ENCODE measurements at regions not wholly inside any gene's neighbourhood (a gene's known extent, or its start where the extent isn't known, plus 50 kb on each side); places are given as distances from the start of the nearest gene placed in this dataset.

- POLR2A ChIA-PET: no interaction called here
- Histone ChIP-seq H3K9me3 (ENCODE audit: control insufficient read depth, insufficient read depth, low read depth, low read length) (no peaks in the 10 kb centered on the region), H3K27ac (ENCODE audit: extremely low read depth, low read depth, low read length) (no peak overlapping the region), H3K4me1 (ENCODE audit: control insufficient read depth, insufficient read depth, low read length) (no peaks in the 10 kb centered on the region), H3K36me3 (ENCODE audit: control insufficient read depth in 2 of 2, insufficient read depth in 1 of 2, low read length in 2 of 2) (no peaks in the 10 kb centered on the region), H3K4me3 (ENCODE audit: low read depth, low read length) (no peak overlapping the region)
- TF ChIP-seq ZIC2 (tag by site-specific recombination; IDR thresholded peaks at IDR 0.05): no peak
- TF ChIP-seq ZNF311 (tag by site-specific recombination; IDR thresholded peaks at IDR 0.05; ENCODE audit: borderline replicate concordance): 0 out of 2 replicates have a peak, but pooled peaks have one; percentile 47
- TF ChIP-seq GFI1B (tag by site-specific recombination; IDR thresholded peaks at IDR 0.05): no peak
- TF ChIP-seq ZNF174 (tag by site-specific recombination; IDR thresholded peaks at IDR 0.05): no peak
- no peak for TF ChIP-seq SP7 (tag by site-specific recombination; IDR thresholded peaks at IDR 0.05)
- TF ChIP-seq, protein P1, sequence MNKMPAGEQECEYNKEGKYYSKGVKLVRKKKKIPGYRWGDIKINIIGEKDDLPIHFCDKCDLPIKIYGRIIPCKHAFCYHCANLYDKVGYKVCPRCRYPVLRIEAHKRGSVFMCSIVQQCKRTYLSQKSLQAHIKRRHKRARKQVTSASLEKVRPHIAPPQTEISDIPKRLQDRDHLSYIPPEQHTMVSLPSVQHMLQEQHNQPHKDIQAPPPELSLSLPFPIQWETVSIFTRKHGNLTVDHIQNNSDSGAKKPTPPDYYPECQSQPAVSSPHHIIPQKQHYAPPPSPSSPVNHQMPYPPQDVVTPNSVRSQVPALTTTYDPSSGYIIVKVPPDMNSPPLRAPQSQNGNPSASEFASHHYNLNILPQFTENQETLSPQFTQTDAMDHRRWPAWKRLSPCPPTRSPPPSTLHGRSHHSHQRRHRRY (tag by site-specific recombination; IDR thresholded peaks at IDR 0.05): 0 out of 2 replicates have a peak, but pooled peaks have one; percentile 30
- TF ChIP-seq, protein P2, sequence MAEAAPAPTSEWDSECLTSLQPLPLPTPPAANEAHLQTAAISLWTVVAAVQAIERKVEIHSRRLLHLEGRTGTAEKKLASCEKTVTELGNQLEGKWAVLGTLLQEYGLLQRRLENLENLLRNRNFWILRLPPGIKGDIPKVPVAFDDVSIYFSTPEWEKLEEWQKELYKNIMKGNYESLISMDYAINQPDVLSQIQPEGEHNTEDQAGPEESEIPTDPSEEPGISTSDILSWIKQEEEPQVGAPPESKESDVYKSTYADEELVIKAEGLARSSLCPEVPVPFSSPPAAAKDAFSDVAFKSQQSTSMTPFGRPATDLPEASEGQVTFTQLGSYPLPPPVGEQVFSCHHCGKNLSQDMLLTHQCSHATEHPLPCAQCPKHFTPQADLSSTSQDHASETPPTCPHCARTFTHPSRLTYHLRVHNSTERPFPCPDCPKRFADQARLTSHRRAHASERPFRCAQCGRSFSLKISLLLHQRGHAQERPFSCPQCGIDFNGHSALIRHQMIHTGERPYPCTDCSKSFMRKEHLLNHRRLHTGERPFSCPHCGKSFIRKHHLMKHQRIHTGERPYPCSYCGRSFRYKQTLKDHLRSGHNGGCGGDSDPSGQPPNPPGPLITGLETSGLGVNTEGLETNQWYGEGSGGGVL (tag by site-specific recombination; IDR thresholded peaks at IDR 0.05): peak; percentile 52
- peak; percentile 48; the same call in 1 of the 2 replicates for TF ChIP-seq ZNF133 (tag by site-specific recombination; IDR thresholded peaks at IDR 0.05)
- CTCF ChIA-PET: interaction anchor here (0.7 kb wide), 2 partner anchors 17 to 176 kb away, joined by 3 read pairs; no protein-coding TSS in a partner anchor
Measured at GRCh38 chr1:114218361-114219171, 64.9 kb upstream of the SYT6 start.

GRCh38 chr1:114216431-114217173, 62.9 kb upstream of the SYT6 start:
- H3K27ac ChIP-seq (ENCODE audit: extremely low read depth, low read depth, low read length): no peak overlapping the region
- ChIA-PET CTCF (interaction anchor here (0.7 kb wide), 1 partner anchor 314 kb away, joined by 3 read pairs; no protein-coding TSS in a partner anchor), POLR2A (no interaction called here)

GRCh38 chr1:114215436-114215835, 61.8 kb upstream of the SYT6 start:
- TF ChIP-seq ZNF394 (tag by site-specific recombination; IDR thresholded peaks at IDR 0.05; ENCODE audit: borderline replicate concordance) (no peak), ZNF560 (tag by site-specific recombination; IDR thresholded peaks at IDR 0.05; ENCODE audit: borderline replicate concordance) (no peak), HOXD13 (CRISPR knock-in tag; IDR thresholded peaks at IDR 0.05; ENCODE audit: borderline replicate concordance) (no peak), ZNF169 (tag by site-specific recombination; IDR thresholded peaks at IDR 0.05) (no peak), ELK4 (IDR thresholded peaks at IDR 0.05; ENCODE audit: borderline replicate concordance, low read depth, low read length) (no peak), BCL11B (tag by site-specific recombination; IDR thresholded peaks at IDR 0.05; ENCODE audit: low read depth) (no peak), ZNF341 (tag by site-specific recombination; IDR thresholded peaks at IDR 0.05; ENCODE audit: low read depth) (no peak), ZNF664 (tag by site-specific recombination; IDR thresholded peaks at IDR 0.05) (no peak), ZNF292 (tag by site-specific recombination; IDR thresholded peaks at IDR 0.05; ENCODE audit: borderline replicate concordance, low read depth) (no peak)
- TF ChIP-seq, protein P3, sequence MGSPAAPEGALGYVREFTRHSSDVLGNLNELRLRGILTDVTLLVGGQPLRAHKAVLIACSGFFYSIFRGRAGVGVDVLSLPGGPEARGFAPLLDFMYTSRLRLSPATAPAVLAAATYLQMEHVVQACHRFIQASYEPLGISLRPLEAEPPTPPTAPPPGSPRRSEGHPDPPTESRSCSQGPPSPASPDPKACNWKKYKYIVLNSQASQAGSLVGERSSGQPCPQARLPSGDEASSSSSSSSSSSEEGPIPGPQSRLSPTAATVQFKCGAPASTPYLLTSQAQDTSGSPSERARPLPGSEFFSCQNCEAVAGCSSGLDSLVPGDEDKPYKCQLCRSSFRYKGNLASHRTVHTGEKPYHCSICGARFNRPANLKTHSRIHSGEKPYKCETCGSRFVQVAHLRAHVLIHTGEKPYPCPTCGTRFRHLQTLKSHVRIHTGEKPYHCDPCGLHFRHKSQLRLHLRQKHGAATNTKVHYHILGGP (tag by site-specific recombination; IDR thresholded peaks at IDR 0.05): no peak
- TF ChIP-seq, protein P4, sequence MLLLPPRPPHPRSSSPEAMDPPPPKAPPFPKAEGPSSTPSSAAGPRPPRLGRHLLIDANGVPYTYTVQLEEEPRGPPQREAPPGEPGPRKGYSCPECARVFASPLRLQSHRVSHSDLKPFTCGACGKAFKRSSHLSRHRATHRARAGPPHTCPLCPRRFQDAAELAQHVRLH (tag by site-specific recombination; IDR thresholded peaks at IDR 0.05): no peak
- Histone ChIP-seq H3K4me1 (ENCODE audit: control insufficient read depth, insufficient read depth, low read length) (no peaks in the 10 kb centered on the region), H3K4me3 (ENCODE audit: low read depth, low read length) (no peak overlapping the region), H3K9me3 (ENCODE audit: control insufficient read depth, insufficient read depth, low read depth, low read length) (no peaks in the 10 kb centered on the region), H3K36me3 (ENCODE audit: control insufficient read depth in 2 of 2, insufficient read depth in 1 of 2, low read length in 2 of 2) (no peaks in the 10 kb centered on the region), H3K27ac (ENCODE audit: extremely low read depth, low read depth, low read length) (no peak overlapping the region)
- ChIA-PET CTCF (interaction anchor here (0.5 to 1.3 kb wide), 2 partner anchors 67 to 1353 kb away, joined by 3 read pairs; no protein-coding TSS in a partner anchor), POLR2A (no interaction called here)

More at GRCh38 chr1:114216431-114217173, 62.9 kb upstream of the SYT6 start:
- Histone ChIP-seq H3K9me3 (ENCODE audit: control insufficient read depth, insufficient read depth, low read depth, low read length) (no peaks in the 10 kb centered on the region), H3K4me1 (ENCODE audit: control insufficient read depth, insufficient read depth, low read length) (no peaks in the 10 kb centered on the region), H3K36me3 (ENCODE audit: control insufficient read depth in 2 of 2, insufficient read depth in 1 of 2, low read length in 2 of 2) (no peaks in the 10 kb centered on the region), H3K4me3 (ENCODE audit: low read depth, low read length) (no peak overlapping the region)
- peak; percentile 58 for TF ChIP-seq ZNF623 (tag by site-specific recombination; IDR thresholded peaks at IDR 0.05)
- TF ChIP-seq ZNF830 (tag by site-specific recombination; IDR thresholded peaks at IDR 0.05; ENCODE audit: low read depth): no peak

All from HEK293 (cell line).